ENCODE measurements at regions not wholly inside any gene's neighbourhood (a gene's known extent, or its start where the extent isn't known, plus 50 kb on each side); places are given as distances from the start of the nearest gene placed in this dataset.

- TF ChIP-seq CHD7 (IDR thresholded peaks at IDR 0.05; ENCODE audit: insufficient replicate concordance, low read length), result no peak
These were observed 207.0 kb upstream of the COX10 start (continued) for GRCh38 chr17:13862346-13862745.

All from H1 (cell line).